Colonic mucosa (tissue), 4 donors: ENCODE measurements at regions not wholly inside any gene's neighbourhood (a gene's known extent, or its start where the extent isn't known, plus 50 kb on each side); places are given as distances from the start of the nearest gene placed in this dataset.
"Not testable (repeated sequence)": the region's sequence is repeated elsewhere in the genome, so short reads cannot be mapped to it uniquely, and the experiment has no call there.

Experiments used
- DNase-seq: peaks from one replicate; pipeline ENCODE4 v3.0.0-alpha.2; 2020
- H3K27ac ChIP-seq: fragments of 200-600 bp; one replicate; pipeline ENCODE4 v1.8.0; 2021
- H3K27me3 ChIP-seq: fragments of 200-600 bp; one replicate; pipeline ENCODE4 v1.8.0; 2021
- H3K36me3 ChIP-seq: fragments of 200-600 bp; one replicate; pipeline ENCODE4 v1.8.0; 2021
- H3K4me1 ChIP-seq: fragments of 200-600 bp; one replicate; pipeline ENCODE4 v1.8.0; 2021; ENCODE audit warnings: mild to moderate bottlenecking
- H3K4me3 ChIP-seq: fragments of 200-600 bp; one replicate; pipeline ENCODE4 v1.8.0; 2021
- H3K9ac ChIP-seq, 2 donors: one replicate each; pipeline ENCODE4 v1.7.0; 2013; ENCODE audit warnings: control low read depth in 2 of 2, low read depth in 2 of 2, low read length in 2 of 2
- H3K9me3 ChIP-seq: fragments of 200-600 bp; one replicate; pipeline ENCODE4 v1.8.0; 2021
- intact Hi-C: fragments of 100-400 bp; cut with DNase I; formaldehyde crosslinking; loops from one replicate; pipeline ENCODE4 v1.14.1; 2022
- TF ChIP-seq, protein P1 (sequence below): fragments of 200-600 bp; IDR thresholded peaks from one replicate; pipeline ENCODE4 v1.8.0; 2022; ENCODE audit warnings: antibody characterized with exemption, mild to moderate bottlenecking
- donor health status: healthy.
- donor health status: DM: no; HTN: no; CAD: no.
- donor health status: DM: no; HTN: no; CAD: no.

DNA sequence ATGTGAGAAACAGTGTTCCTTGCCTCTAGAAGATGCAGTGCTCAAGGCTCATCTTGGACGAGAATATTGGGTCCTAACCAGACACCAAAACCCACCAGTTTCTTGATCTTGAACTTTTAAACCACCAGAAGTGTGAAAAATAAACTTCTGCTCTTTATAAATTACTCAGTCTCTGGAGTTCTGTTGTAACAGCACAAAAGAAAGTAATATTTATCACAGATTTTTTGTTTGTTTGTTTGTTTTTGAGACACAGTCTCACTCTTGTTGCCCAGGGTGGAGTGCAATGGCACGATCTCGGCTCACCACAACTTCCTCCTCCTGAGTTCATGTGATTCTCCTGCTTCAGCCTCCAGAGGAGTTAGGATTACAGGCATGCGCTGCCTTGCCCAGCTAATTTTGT is 371.1 kb upstream of the NDST4 start:
- intact Hi-C loops: no loop called here
- no peak for DNase-seq

GRCh38 chr4:115470763-115471162 is 357.3 kb upstream of the NDST4 start:
- no peaks in the 10 kb centered on the region for H3K9me3 ChIP-seq
- DNase-seq: no peak
- H3K9ac ChIP-seq: no peak overlapping the region
- H3K4me1 ChIP-seq: no peaks in the 10 kb centered on the region
- H3K27me3 ChIP-seq: no peaks in the 10 kb centered on the region
- intact Hi-C loops: no loop called here
- TF ChIP-seq, protein P1, sequence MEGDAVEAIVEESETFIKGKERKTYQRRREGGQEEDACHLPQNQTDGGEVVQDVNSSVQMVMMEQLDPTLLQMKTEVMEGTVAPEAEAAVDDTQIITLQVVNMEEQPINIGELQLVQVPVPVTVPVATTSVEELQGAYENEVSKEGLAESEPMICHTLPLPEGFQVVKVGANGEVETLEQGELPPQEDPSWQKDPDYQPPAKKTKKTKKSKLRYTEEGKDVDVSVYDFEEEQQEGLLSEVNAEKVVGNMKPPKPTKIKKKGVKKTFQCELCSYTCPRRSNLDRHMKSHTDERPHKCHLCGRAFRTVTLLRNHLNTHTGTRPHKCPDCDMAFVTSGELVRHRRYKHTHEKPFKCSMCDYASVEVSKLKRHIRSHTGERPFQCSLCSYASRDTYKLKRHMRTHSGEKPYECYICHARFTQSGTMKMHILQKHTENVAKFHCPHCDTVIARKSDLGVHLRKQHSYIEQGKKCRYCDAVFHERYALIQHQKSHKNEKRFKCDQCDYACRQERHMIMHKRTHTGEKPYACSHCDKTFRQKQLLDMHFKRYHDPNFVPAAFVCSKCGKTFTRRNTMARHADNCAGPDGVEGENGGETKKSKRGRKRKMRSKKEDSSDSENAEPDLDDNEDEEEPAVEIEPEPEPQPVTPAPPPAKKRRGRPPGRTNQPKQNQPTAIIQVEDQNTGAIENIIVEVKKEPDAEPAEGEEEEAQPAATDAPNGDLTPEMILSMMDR: no peak
- no peak overlapping the region for H3K27ac ChIP-seq
- H3K4me3 ChIP-seq: no peak overlapping the region
- H3K36me3 ChIP-seq: no peaks in the 10 kb centered on the region

More for the DNA sequence above, 371.1 kb upstream of the NDST4 start:
- Histone ChIP-seq H3K36me3 (no peaks in the 10 kb centered on the region), H3K27ac (no peak overlapping the region), H3K4me1 (no peaks in the 10 kb centered on the region), H3K4me3 (no peak overlapping the region), H3K9me3 (no peaks in the 10 kb centered on the region), H3K9ac (no peak overlapping the region), H3K27me3 (no peaks in the 10 kb centered on the region)
- TF ChIP-seq, protein P1: no peak

DNA sequence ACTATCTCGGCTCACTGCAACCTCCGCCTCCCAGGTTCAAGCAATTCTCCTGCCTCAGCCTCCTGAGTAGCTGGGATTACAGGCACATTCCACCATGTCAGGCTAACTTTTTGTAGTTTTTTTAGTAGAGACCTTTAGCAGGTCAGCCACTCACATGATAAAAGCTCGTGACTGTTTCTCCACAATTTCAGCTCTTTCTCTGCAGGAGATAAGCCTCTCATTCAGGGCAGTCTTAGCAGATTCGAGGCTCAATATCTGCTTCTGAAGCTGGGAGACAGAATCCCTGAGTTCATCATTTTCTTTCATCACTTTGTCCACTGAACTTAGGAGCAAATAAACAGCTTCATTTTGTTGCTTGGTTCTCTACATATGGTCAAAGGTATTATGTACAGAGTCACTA is 345.9 kb upstream of the NDST4 start:
- H3K4me3 ChIP-seq, H3K36me3 ChIP-seq, H3K27me3 ChIP-seq, H3K4me1 ChIP-seq, H3K9me3 ChIP-seq, H3K27ac ChIP-seq, DNase-seq, intact Hi-C loops, H3K9ac ChIP-seq: not testable (repeated sequence)

DNA sequence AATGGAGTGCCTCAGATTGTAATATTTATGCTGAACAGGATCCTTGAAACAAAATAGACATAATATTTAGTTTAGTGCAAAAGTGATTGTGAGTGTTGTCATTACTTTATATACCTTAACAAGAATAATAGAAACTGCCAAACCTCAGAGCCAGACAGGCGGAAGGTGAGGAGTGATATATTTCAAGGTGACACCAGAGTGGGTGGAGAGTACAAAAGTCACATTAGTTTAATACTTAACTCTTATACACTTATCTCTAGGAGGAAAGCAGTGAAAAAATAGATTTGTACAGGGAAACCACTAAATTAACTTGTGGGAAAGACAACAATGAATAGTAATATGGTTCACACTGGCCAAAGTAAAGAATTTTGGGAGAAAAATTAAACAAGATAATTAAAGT is 342.8 kb upstream of the NDST4 start:
- Histone ChIP-seq H3K9ac (no peak overlapping the region), H3K36me3 (no peaks in the 10 kb centered on the region), H3K4me1 (no peaks in the 10 kb centered on the region), H3K27ac (no peak overlapping the region), H3K9me3 (no peaks in the 10 kb centered on the region), H3K27me3 (no peaks in the 10 kb centered on the region), H3K4me3 (no peak overlapping the region)
- intact Hi-C loops: no loop called here
- DNase-seq: no peak
- TF ChIP-seq, protein P1: no peak

GRCh38 chr4:115454228-115454627 is 340.8 kb upstream of the NDST4 start:
- Histone ChIP-seq H3K36me3 (no peaks in the 10 kb centered on the region), H3K27me3 (no peaks in the 10 kb centered on the region), H3K9ac (no peak overlapping the region), H3K27ac (no peak overlapping the region), H3K4me1 (no peaks in the 10 kb centered on the region), H3K9me3 (no peaks in the 10 kb centered on the region), H3K4me3 (no peak overlapping the region)
- no peak for DNase-seq
- TF ChIP-seq, protein P1: no peak
- intact Hi-C loops: no loop called here

DNA sequence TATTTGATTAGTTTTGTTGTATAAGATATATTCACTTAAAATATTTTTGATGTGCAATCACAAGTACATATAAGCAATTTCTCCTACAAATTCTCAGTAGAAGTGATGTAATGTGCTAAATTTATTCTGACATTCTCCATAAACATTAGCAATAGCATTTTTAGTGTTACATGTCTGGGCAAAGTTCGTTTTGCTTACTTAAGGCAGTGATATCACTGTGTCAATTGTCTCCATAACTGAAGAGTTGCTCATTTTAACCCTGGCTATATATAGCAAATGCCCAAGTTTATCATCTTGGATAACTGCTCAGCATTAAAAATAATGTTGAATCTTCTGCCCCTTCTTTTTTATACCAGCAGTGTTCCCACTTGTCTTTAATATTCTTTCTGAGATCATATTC is 340.0 kb upstream of the NDST4 start:
- no peaks in the 10 kb centered on the region for H3K9me3 ChIP-seq
- DNase-seq: no peak
- H3K27ac ChIP-seq: no peak overlapping the region
- intact Hi-C loops: no loop called here
- H3K27me3 ChIP-seq: no peaks in the 10 kb centered on the region
- TF ChIP-seq, protein P1: no peak
- H3K4me3 ChIP-seq: no peak overlapping the region
- no peak overlapping the region for H3K9ac ChIP-seq
- no peaks in the 10 kb centered on the region for H3K4me1 ChIP-seq
- H3K36me3 ChIP-seq: no peaks in the 10 kb centered on the region

GRCh38 chr4:115452229-115452628 is 338.8 kb upstream of the NDST4 start:
- H3K36me3 ChIP-seq, H3K27me3 ChIP-seq, intact Hi-C loops, H3K9me3 ChIP-seq, H3K27ac ChIP-seq, H3K4me3 ChIP-seq, H3K9ac ChIP-seq, H3K4me1 ChIP-seq, DNase-seq: not testable (repeated sequence)
